HFF-Myc (cell line): ENCODE measurements at regions not wholly inside any gene's neighbourhood (a gene's known extent, or its start where the extent isn't known, plus 50 kb on each side); places are given as distances from the start of the nearest gene placed in this dataset.
"Not testable (repeated sequence)": the region's sequence is repeated elsewhere in the genome, so short reads cannot be mapped to it uniquely, and the experiment has no call there.

Experiments used
- DNase-seq: peaks from one replicate; pipeline ENCODE4 v3.0.0-alpha.2; 2011; ENCODE audit warnings: low read depth; ENCODE audit errors: extremely low read depth
- H3K4me3 ChIP-seq: replicated peaks from 2 replicates; pipeline ENCODE4 v1.5.1; 2011; ENCODE audit warnings: low read depth, mild to moderate bottlenecking, control low read depth, low read length
- CTCF ChIP-seq: IDR thresholded peaks from 2 replicates; pipeline ENCODE4 v1.5.1; 2012; ENCODE audit warnings: mild to moderate bottlenecking, low read depth, low read length, control low read depth; ENCODE audit errors: missing control alignments

- DNase-seq = no peak
- H3K4me3 ChIP-seq = no peak overlapping the region
- no peak for TF ChIP-seq CTCF
These were observed 935.5 kb upstream of the FBXO33 start for GRCh38 chr14:40367717-40368116.

DNA sequence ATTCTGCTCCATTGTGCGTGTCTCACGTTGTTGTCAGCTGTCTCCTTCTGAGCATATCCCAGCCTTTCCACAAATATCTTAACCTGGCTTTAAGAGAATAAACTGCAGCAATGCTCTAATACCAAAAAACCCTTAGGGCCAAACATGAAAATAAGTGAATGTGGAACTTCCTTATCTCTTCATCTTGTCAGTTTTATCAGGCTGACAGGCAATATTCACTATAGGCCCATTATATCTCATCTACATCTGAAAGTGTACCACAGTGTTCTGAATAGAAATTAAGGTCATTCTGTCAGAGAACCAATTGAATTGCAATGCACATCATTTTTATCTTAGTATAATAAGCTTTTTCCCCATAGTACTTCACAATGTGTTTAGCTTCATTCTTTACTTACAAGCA, 933.1 kb upstream of the FBXO33 start:
- H3K4me3 ChIP-seq = no peak overlapping the region
- TF ChIP-seq CTCF = no peak
- no peak for DNase-seq

DNA sequence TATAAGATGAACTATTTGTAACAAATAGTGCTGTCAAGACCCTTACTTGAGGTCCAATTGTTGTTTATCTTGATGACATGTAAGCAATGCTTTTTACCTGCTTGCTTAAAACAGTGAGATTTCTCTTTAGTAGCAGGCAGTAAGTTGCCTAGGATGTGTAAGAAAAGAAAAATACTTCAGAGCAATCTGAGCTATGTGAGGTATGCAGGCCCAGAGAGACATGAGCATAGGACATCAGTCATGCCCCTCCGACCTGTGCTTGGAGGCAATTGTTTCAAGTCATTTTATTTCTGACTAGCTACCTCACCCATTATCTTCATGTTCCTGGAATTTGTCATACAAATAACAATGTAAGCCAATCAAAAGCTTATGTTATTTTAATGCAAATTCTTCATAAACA, 930.6 kb upstream of the FBXO33 start:
- DNase-seq = no peak
- H3K4me3 ChIP-seq = no peak overlapping the region
- no peak for TF ChIP-seq CTCF

DNA sequence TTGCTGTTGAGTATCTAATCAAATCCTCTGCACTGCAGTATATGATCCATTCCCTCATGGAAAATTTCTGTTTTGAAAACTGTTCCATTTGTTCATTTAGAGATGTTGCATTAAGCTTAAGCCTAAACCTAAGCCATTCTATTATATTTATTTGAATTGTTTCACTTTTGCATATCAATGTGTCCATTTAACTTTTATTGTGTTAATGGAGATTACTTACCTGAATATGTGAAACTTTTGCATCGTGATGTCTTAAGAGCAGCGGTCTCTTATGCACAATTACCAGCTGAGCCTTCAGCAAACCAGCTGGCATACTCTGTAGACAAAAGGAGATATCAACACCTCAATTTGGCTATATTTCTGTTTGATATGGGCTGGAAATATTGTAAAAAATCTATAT, 922.5 kb upstream of the FBXO33 start:
- no peak overlapping the region for H3K4me3 ChIP-seq
- DNase-seq = no peak
- TF ChIP-seq CTCF = no peak

- not testable (repeated sequence) for DNase-seq, H3K4me3 ChIP-seq
These were observed 915.9 kb upstream of the FBXO33 start for GRCh38 chr14:40348104-40348503.

GRCh38 chr14:40347675-40348074, 915.4 kb upstream of the FBXO33 start:
- no peak for DNase-seq
- no peak overlapping the region for H3K4me3 ChIP-seq
- TF ChIP-seq CTCF = no peak

- no peak for TF ChIP-seq CTCF
- no peak overlapping the region for H3K4me3 ChIP-seq
- no peak for DNase-seq
These were observed 914.0 kb upstream of the FBXO33 start for GRCh38 chr14:40346275-40346674.
